ENCODE measurements at regions not wholly inside any gene's neighbourhood (a gene's known extent, or its start where the extent isn't known, plus 50 kb on each side); places are given as distances from the start of the nearest gene placed in this dataset.

- no peak for TF ChIP-seq GTF2F1 (IDR thresholded peaks at IDR 0.05; ENCODE audit: low read length)
- no peak for TF ChIP-seq PHF21A (CRISPR knock-in tag; IDR thresholded peaks at IDR 0.05)
- peak; percentile 40; the same call in 1 of the 2 replicates for TF ChIP-seq TFE3 (CRISPR knock-in tag; IDR thresholded peaks at IDR 0.05)
- TF ChIP-seq SALL1 (CRISPR knock-in tag; IDR thresholded peaks at IDR 0.05), result peak; percentile 48; the same call in 1 of the 2 replicates
- TF ChIP-seq CEBPG (CRISPR knock-in tag; IDR thresholded peaks at IDR 0.05), result peak; percentile 67
- TF ChIP-seq PPARG (CRISPR knock-in tag; conservative IDR thresholded peaks at IDR 0.05), result peak; percentile 46; the same call in 1 of the 2 replicates
- TF ChIP-seq ZBTB7B (CRISPR knock-in tag; IDR thresholded peaks at IDR 0.05), result peak; percentile 84; the same call in 1 of the 2 replicates
- 0 out of 2 replicates have a peak, but pooled peaks have one; percentile 18 for TF ChIP-seq ARID5B (CRISPR knock-in tag; IDR thresholded peaks at IDR 0.05)
- TF ChIP-seq ZNF615 (CRISPR knock-in tag; IDR thresholded peaks at IDR 0.05; ENCODE audit: borderline replicate concordance), result no peak
- peak; percentile 19; the same call in 1 of the 2 replicates for TF ChIP-seq ZNF292 (CRISPR knock-in tag; IDR thresholded peaks at IDR 0.05; ENCODE audit: borderline replicate concordance, low read depth)
- TF ChIP-seq ZBED4 (CRISPR knock-in tag; IDR thresholded peaks at IDR 0.05; ENCODE audit: borderline replicate concordance), result no peak
- no peak for TF ChIP-seq USF2 (IDR thresholded peaks at IDR 0.05; ENCODE audit: low read depth, low read length)
- peak; percentile 59; the same call in 1 of the 2 replicates for TF ChIP-seq USF2 (CRISPR knock-in tag; IDR thresholded peaks at IDR 0.05; ENCODE audit: borderline replicate concordance)
- TF ChIP-seq HDAC1 (CRISPR knock-in tag; IDR thresholded peaks at IDR 0.05), result 0 out of 2 replicates have a peak, but pooled peaks have one; percentile 16
- 0 out of 2 replicates have a peak, but pooled peaks have one; percentile 21 for TF ChIP-seq ZNF143 (CRISPR knock-in tag; IDR thresholded peaks at IDR 0.05)
- peak; percentile 46; the same call in 1 of the 2 replicates for TF ChIP-seq HNF4G (IDR thresholded peaks at IDR 0.05; ENCODE audit: borderline replicate concordance, low read depth, low read length)
- no peak for TF ChIP-seq HNF4G (CRISPR knock-in tag; IDR thresholded peaks at IDR 0.05; ENCODE audit: borderline replicate concordance, low read depth)
- TF ChIP-seq GATAD2A (CRISPR knock-in tag; IDR thresholded peaks at IDR 0.05), result peak; percentile 59
- no peak for TF ChIP-seq MAFK (conservative IDR thresholded peaks at IDR 0.05 in 1 of 2, IDR thresholded peaks at IDR 0.05 in 1 of 2; ENCODE audit: low read length in 2 of 2)
Observed at GRCh38 chrX:69309074-69309792, 144.0 kb upstream of the PJA1 start (continued).

Measured in HepG2 (cell line).